IMR-90 (cell line): ENCODE measurements at regions not wholly inside any gene's neighbourhood (a gene's known extent, or its start where the extent isn't known, plus 50 kb on each side); places are given as distances from the start of the nearest gene placed in this dataset.

Experiments used
- ATAC-seq: fragments of 200-7000 bp; cut with Tn5 transposase; 2 replicates; pipeline ENCODE4 v1.9.1; 2020; ENCODE audit warnings: low read depth, mild to moderate bottlenecking, moderate library complexity
- BruUV-seq: library from RNA; stranded (reverse); fragments of 400-500 nt; replicated peaks from 2 replicates; lab custom pipeline; 2021; lab: Mats Ljungman, UMichigan
- CTCF ChIA-PET: fragments of 300-600 bp; formaldehyde crosslinking; extraction: SDS; loops from one replicate; lab custom pipeline; 2021; ENCODE audit warnings: antibody characterized with exemption; lab: Yijun Ruan, JAX
- POLR2A ChIA-PET: fragments of 300-600 bp; sonication (Branson Sonifier 250); formaldehyde crosslinking; loops from one replicate; lab custom pipeline; 2022; ENCODE audit warnings: antibody characterized with exemption; ENCODE audit not compliant: unreplicated experiment; lab: Charles Lee
- DNase-seq: peaks from one replicate; pipeline ENCODE4 v3.0.0; 2013
- H2AFZ ChIP-seq: replicated peaks from 2 replicates; pipeline ENCODE3; 2013; ENCODE audit warnings: low read length, mild to moderate bottlenecking; ENCODE audit not compliant: poor library complexity
- H2AK5ac ChIP-seq: 2 replicates; pipeline ENCODE4 v1.6.1; 2013; ENCODE audit warnings: low read depth, low read length, inconsistent platforms
- H2AK9ac ChIP-seq: replicated peaks from 2 replicates; pipeline ENCODE3; 2013; ENCODE audit warnings: mild to moderate bottlenecking, low read depth, low read length, moderate library complexity; ENCODE audit not compliant: poor library complexity
- H2BK120ac ChIP-seq: 2 replicates; pipeline ENCODE4 v1.6.1; 2013; ENCODE audit warnings: low read depth, low read length, inconsistent platforms
- H2BK15ac ChIP-seq: 3 replicates; pipeline ENCODE4 v1.6.1; 2013; ENCODE audit warnings: low read depth, low read length, inconsistent platforms
- H2BK20ac ChIP-seq: 2 replicates; pipeline ENCODE4 v1.6.1; 2013; ENCODE audit warnings: low read depth, mild to moderate bottlenecking, inconsistent platforms, low read length, moderate library complexity
- H2BK5ac ChIP-seq: 2 replicates; pipeline ENCODE4 v1.6.1; 2013; ENCODE audit warnings: mild to moderate bottlenecking, low read depth, low read length, inconsistent platforms; ENCODE audit not compliant: poor library complexity, severe bottlenecking
- H3K14ac ChIP-seq: replicated peaks from 2 replicates; pipeline ENCODE4 v1.6.1; 2013; ENCODE audit warnings: low read depth, low read length, inconsistent platforms
- H3K18ac ChIP-seq: 2 replicates; pipeline ENCODE4 v1.6.1; 2013; ENCODE audit warnings: low read depth, low read length, control low read depth
- H3K23ac ChIP-seq: 2 replicates; pipeline ENCODE4 v1.6.1; 2013; ENCODE audit warnings: low read depth, low read length, inconsistent platforms
- H3K27ac ChIP-seq: 2 replicates; pipeline ENCODE4 v1.5.1; 2013; ENCODE audit warnings: mild to moderate bottlenecking, control low read depth, low read length; ENCODE audit not compliant: insufficient read depth
- H3K27me3 ChIP-seq: 2 replicates; pipeline ENCODE4 v1.6.1; 2013; ENCODE audit warnings: low read length; ENCODE audit not compliant: control insufficient read depth, insufficient read depth
- H3K36me3 ChIP-seq: 2 replicates; pipeline ENCODE4 v1.6.1; 2013; ENCODE audit warnings: low read length, mixed read lengths; ENCODE audit not compliant: control insufficient read depth, insufficient read depth
- H3K4ac ChIP-seq: 2 replicates; pipeline ENCODE4 v1.6.1; 2013; ENCODE audit warnings: low read depth, low read length, inconsistent platforms
- H3K4me1 ChIP-seq: 2 replicates; pipeline ENCODE4 v1.6.1; 2013; ENCODE audit warnings: low read length, mixed read lengths; ENCODE audit not compliant: control insufficient read depth, insufficient read depth
- H3K4me2 ChIP-seq: 2 replicates; pipeline ENCODE4 v1.6.1; 2013; ENCODE audit warnings: low read depth, mild to moderate bottlenecking, control low read depth, low read length, moderate library complexity
- H3K4me3 ChIP-seq: 2 replicates; pipeline ENCODE4 v1.5.1; 2013; ENCODE audit warnings: low read depth, mild to moderate bottlenecking, control low read depth, low read length, moderate library complexity; ENCODE audit not compliant: insufficient read depth
- H3K56ac ChIP-seq: 2 replicates; pipeline ENCODE4 v1.6.1; 2013; ENCODE audit warnings: low read length, inconsistent platforms; ENCODE audit not compliant: insufficient read depth; ENCODE audit errors: extremely low read depth
- H3K79me1 ChIP-seq, 2 experiments: 2 replicates each; pipeline ENCODE4 v1.6.1; 2013; ENCODE audit warnings: low read length in 2 of 2, inconsistent platforms in 1 of 2, low read depth in 1 of 2
- H3K9ac ChIP-seq: 2 replicates; pipeline ENCODE4 v1.6.1; 2013; ENCODE audit warnings: low read depth, low read length, control low read depth
- H3K9me1 ChIP-seq: 2 replicates; pipeline ENCODE4 v1.6.1; 2013; ENCODE audit warnings: low read length, inconsistent platforms; ENCODE audit not compliant: insufficient read depth
- H3K9me3 ChIP-seq: 2 replicates; pipeline ENCODE4 v1.6.1; 2013; ENCODE audit warnings: low read length; ENCODE audit not compliant: control insufficient read depth, insufficient read depth
- H4K20me1 ChIP-seq: 2 replicates; pipeline ENCODE4 v1.6.1; 2013; ENCODE audit warnings: low read length, inconsistent platforms; ENCODE audit not compliant: insufficient read depth
- H4K5ac ChIP-seq: 2 replicates; pipeline ENCODE4 v1.6.1; 2013; ENCODE audit warnings: mild to moderate bottlenecking, low read depth, low read length, control low read depth
- H4K8ac ChIP-seq, 2 experiments: 2 replicates each; pipeline ENCODE4 v1.6.1; 2013; ENCODE audit warnings: low read depth in 2 of 2, low read length in 2 of 2, control low read depth in 1 of 2, inconsistent platforms in 1 of 2
- H4K91ac ChIP-seq: 2 replicates; pipeline ENCODE4 v1.6.1; 2013; ENCODE audit warnings: low read depth, low read length, inconsistent platforms; ENCODE audit not compliant: insufficient read depth
- BHLHE40 ChIP-seq: fragments of 150-350 bp; IDR thresholded peaks from 2 replicates; pipeline ENCODE4 v1.6.1; 2016; ENCODE audit warnings: mild to moderate bottlenecking, low read depth, low read length
- CHD1 ChIP-seq: IDR thresholded peaks from 2 replicates; pipeline ENCODE4 v1.6.1; 2012; ENCODE audit warnings: low read depth, low read length, improper control_type of control experiment
- CTCF ChIP-seq: conservative IDR thresholded peaks from 2 replicates; pipeline ENCODE4 v1.5.1; 2012; ENCODE audit warnings: mild to moderate bottlenecking, low read depth, low read length, improper control_type of control experiment
- ELK1 ChIP-seq: fragments of 150-350 bp; IDR thresholded peaks from 2 replicates; pipeline ENCODE4 v1.6.1; 2016; ENCODE audit warnings: low read depth, mild to moderate bottlenecking, low read length, moderate library complexity, borderline replicate concordance
- MXI1 ChIP-seq: IDR thresholded peaks from 2 replicates; pipeline ENCODE4 v1.6.1; 2012; ENCODE audit warnings: low read depth, mild to moderate bottlenecking, low read length, moderate library complexity, borderline replicate concordance
- RAD21 ChIP-seq: IDR thresholded peaks from 2 replicates; pipeline ENCODE4 v1.6.1; 2012; ENCODE audit warnings: low read length, improper control_type of control experiment
- SMC3 ChIP-seq: fragments of 150-350 bp; IDR thresholded peaks from 2 replicates; pipeline ENCODE4 v1.6.1; 2016; ENCODE audit warnings: low read depth, mild to moderate bottlenecking, antibody characterized with exemption, low read length, moderate library complexity
- USF2 ChIP-seq: fragments of 150-350 bp; IDR thresholded peaks from 2 replicates; pipeline ENCODE4 v1.6.1; 2017; ENCODE audit warnings: mild to moderate bottlenecking, antibody characterized with exemption, low read length, low read depth
- dilution Hi-C: fragments of 300-500 bp; cut with HindIII; formaldehyde crosslinking; loops from one replicate; pipeline ENCODE4 v1.14.3; 2018; ENCODE audit warnings: low sequenced_read_pairs; ENCODE audit not compliant: unreplicated experiment
- in situ Hi-C: fragments of 300-500 bp; cut with MboI; formaldehyde crosslinking; loops from 3 replicates; pipeline ENCODE4 v1.14.3; 2019; ENCODE audit warnings: low sequenced_read_pairs, inconsistent platforms, mixed read lengths
- intact Hi-C: fragments of 100-400 bp; cut with micrococcal nuclease; formaldehyde crosslinking; loops from 2 replicates; pipeline ENCODE4 v1.10.0; 2022

- H2AK5ac ChIP-seq = no peak overlapping the region
- H4K5ac ChIP-seq = no peak overlapping the region
- peaks cover 6% of the 10 kb centered on the region; the same call in 1 of the 2 replicates for H3K4me1 ChIP-seq
- H3K9me1 ChIP-seq = no peaks in the 10 kb centered on the region
- H3K4ac ChIP-seq = no peak overlapping the region
- ChIA-PET CTCF (no interaction called here), POLR2A (no interaction called here)
- no peak overlapping the region for H3K27ac ChIP-seq
- H3K79me1 ChIP-seq = no peaks in the 10 kb centered on the region
- H3K18ac ChIP-seq = no peak overlapping the region
- ATAC-seq (peak; percentile 61), DNase-seq (peak; percentile 33)
- H3K4me3 ChIP-seq = no peak overlapping the region
- H3K9me3 ChIP-seq = no peaks in the 10 kb centered on the region
- TF ChIP-seq ELK1 (no peak), BHLHE40 (no peak), RAD21 (no peak), CHD1 (no peak), USF2 (no peak), SMC3 (no peak), CTCF (no peak), MXI1 (no peak)
- no peak overlapping the region for H2BK15ac ChIP-seq
- no peak overlapping the region for H3K4me2 ChIP-seq
- no peak overlapping the region for H2BK120ac ChIP-seq
- H2AK9ac ChIP-seq = no peak overlapping the region
- no TSS peak for BruUV-seq
- intact Hi-C loops (no loop called here), dilution Hi-C loops (no loop called here), in situ Hi-C loops (no loop called here)
- H3K23ac ChIP-seq = no peak overlapping the region
- no peak overlapping the region for H3K56ac ChIP-seq
- H4K91ac ChIP-seq = no peak overlapping the region
- no peaks in the 10 kb centered on the region for H3K27me3 ChIP-seq
- H3K36me3 ChIP-seq = no peaks in the 10 kb centered on the region
- no peaks in the 10 kb centered on the region for H4K20me1 ChIP-seq
- no peak overlapping the region for H4K8ac ChIP-seq
- H2BK5ac ChIP-seq = no peak overlapping the region
- no peak overlapping the region for H2BK20ac ChIP-seq
- H2AFZ ChIP-seq = no peak overlapping the region
- no peak overlapping the region for H3K14ac ChIP-seq
- no peak overlapping the region for H3K9ac ChIP-seq
Measured at GRCh38 chr9:80806671-80807070, 882.7 kb downstream of the TLE1 start.
